ENCODE measurements at regions not wholly inside any gene's neighbourhood (a gene's known extent, or its start where the extent isn't known, plus 50 kb on each side); places are given as distances from the start of the nearest gene placed in this dataset.

DNA sequence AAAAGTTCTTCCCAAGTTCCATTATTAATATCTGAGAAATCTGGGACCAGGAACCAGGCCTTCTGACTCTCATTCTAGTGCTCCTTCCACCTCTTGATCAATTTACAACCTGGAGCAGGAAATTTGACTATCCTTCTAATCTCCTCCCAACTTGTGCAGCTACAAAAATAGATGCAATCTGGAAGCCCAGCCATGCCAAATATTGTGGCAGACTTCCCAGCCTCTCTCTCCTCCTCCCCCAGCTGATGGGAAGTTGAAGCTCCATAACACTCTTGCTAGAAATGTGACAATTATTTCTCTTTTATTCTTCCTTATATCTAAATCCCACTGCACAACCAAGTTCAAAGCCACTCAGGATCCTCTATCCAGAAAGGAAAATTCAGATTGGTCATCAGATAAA lies 252.1 kb downstream of the SEC61B start:
- TF ChIP-seq, protein P1, sequence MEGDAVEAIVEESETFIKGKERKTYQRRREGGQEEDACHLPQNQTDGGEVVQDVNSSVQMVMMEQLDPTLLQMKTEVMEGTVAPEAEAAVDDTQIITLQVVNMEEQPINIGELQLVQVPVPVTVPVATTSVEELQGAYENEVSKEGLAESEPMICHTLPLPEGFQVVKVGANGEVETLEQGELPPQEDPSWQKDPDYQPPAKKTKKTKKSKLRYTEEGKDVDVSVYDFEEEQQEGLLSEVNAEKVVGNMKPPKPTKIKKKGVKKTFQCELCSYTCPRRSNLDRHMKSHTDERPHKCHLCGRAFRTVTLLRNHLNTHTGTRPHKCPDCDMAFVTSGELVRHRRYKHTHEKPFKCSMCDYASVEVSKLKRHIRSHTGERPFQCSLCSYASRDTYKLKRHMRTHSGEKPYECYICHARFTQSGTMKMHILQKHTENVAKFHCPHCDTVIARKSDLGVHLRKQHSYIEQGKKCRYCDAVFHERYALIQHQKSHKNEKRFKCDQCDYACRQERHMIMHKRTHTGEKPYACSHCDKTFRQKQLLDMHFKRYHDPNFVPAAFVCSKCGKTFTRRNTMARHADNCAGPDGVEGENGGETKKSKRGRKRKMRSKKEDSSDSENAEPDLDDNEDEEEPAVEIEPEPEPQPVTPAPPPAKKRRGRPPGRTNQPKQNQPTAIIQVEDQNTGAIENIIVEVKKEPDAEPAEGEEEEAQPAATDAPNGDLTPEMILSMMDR (conservative IDR thresholded peaks at IDR 0.05; ENCODE audit: low read length): no peak
- no peak for TF ChIP-seq EZH2phosphoT487 (IDR thresholded peaks at IDR 0.05; ENCODE audit: borderline replicate concordance)
